22Rv1 (cell line): ENCODE measurements at regions not wholly inside any gene's neighbourhood (a gene's known extent, or its start where the extent isn't known, plus 50 kb on each side); places are given as distances from the start of the nearest gene placed in this dataset.

Experiments used
- ZFX ChIP-seq: fragments of 450-650 bp; IDR thresholded peaks from 2 replicates; pipeline ENCODE4 v1.6.1; 2017; ENCODE audit warnings: antibody characterized with exemption, borderline replicate concordance
- TF ChIP-seq, protein P1 (sequence below): fragments of 450-650 bp; IDR thresholded peaks from 2 replicates; pipeline ENCODE4 v1.5.1; 2017; ENCODE audit warnings: mild to moderate bottlenecking

DNA sequence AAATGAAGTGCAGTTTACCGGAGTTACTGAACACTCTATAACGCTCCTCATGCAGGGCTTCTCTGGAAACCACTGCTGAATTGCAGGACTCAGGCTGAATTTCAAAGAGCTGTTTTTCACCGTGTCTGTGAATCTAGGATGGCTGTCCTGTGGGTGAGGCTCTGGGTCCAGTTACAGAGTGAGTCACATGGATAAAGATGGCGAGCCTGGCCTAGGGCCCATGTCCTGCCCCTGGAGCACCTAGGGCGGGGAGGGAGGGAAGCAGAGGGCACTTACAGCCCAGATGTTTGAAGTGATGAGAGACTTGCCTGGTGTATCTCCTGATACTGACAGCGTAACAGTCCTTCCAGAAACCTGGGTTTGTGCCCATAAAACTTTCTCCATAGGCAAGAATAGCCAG is 583.0 kb downstream of the IRS1 start:
- TF ChIP-seq, protein P1, sequence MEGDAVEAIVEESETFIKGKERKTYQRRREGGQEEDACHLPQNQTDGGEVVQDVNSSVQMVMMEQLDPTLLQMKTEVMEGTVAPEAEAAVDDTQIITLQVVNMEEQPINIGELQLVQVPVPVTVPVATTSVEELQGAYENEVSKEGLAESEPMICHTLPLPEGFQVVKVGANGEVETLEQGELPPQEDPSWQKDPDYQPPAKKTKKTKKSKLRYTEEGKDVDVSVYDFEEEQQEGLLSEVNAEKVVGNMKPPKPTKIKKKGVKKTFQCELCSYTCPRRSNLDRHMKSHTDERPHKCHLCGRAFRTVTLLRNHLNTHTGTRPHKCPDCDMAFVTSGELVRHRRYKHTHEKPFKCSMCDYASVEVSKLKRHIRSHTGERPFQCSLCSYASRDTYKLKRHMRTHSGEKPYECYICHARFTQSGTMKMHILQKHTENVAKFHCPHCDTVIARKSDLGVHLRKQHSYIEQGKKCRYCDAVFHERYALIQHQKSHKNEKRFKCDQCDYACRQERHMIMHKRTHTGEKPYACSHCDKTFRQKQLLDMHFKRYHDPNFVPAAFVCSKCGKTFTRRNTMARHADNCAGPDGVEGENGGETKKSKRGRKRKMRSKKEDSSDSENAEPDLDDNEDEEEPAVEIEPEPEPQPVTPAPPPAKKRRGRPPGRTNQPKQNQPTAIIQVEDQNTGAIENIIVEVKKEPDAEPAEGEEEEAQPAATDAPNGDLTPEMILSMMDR, result no peak
- no peak for TF ChIP-seq ZFX
